GDM1 (cell line): ENCODE measurements at regions not wholly inside any gene's neighbourhood (a gene's known extent, or its start where the extent isn't known, plus 50 kb on each side); places are given as distances from the start of the nearest gene placed in this dataset.

Experiments used
- DNase-seq: peaks from one replicate; lab custom pipeline; 2025; lab: John Stamatoyannopoulos, UW

DNA sequence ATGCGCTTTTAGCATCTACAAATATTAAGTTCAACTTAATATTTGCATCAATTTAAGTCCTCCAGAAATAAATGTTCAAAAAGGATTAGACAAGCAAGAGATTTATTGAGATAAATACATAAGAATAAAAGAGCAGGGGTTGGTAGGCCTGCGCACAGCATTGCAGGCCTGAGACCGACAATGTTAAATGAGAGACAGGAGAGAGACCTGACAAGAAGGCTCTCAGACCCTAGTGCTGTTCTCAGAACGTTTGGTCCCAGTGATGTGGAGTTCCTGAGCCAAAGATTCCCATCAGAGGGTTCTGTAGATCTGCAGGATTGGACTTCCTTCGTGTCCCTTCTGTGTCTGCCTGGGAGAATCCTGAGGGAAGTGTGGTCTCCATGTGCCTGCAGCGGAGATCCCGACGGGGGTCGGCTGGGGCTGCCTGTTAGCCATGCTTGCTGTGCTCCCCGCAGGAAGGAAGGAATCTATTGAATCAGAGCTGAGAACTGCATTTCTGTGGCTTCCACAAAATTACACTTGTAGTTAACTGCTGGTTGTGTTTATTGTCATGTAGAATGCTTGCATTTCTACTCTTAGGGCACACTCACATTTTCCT is 369.9 kb upstream of the SLC10A2 start:
- DNase-seq = no peak

DNA sequence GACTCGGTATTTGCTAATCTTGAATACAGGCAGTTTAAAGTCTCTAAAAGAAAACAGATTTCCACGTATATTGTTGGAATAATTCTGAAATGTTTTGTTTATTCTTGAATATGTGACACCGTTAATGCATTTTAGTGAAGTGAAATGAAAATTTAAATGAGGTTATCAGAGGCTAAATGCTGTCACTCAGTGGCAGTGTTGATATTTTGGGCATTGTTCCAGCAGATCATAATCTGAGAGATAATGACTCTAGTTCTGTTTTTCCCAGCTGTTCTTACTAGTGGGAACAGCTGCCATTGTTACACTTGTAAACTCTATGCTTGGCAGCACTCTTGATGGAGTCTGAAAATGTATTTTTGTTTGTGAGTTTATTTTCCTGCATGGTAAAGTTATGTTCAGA is 365.6 kb upstream of the SLC10A2 start:
- DNase-seq = no peak

DNA sequence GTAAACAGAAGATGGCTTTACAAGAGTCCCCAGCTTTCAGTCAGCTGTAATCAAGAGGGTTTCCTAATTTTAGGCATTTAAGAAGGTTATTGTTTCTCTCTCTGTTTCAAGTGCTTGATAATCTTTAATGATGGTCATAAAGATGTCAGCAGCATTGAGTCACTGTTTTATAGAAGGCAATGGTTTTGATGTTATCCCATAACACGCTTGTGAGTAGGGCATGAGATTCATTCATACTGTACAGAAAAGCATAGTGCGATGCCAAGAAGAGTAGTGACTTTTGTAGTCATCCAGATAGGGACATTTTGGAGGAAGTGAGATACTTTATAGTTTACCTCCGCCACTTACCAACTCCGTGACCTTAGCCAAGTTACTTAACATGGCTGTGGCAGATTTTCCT is 364.2 kb upstream of the SLC10A2 start:
- DNase-seq = no peak

DNA sequence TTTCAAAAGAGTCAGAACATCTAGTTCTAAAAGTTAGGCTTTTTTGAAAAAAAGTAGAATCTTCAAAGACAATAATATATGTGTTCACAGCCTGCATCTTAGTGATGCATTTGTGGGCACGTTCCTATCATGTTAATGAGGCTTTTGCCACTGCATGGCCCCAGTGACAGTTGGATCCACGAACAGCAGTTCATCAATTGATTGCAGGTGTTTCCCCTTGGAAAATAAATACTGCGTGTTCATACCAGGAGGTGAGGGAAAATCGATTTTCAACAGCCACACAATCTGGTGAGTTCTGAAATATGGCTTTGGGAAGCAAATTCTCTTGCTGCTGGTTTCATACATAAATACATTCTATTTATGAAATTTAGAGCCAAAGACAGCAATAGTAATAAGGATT is 343.8 kb upstream of the SLC10A2 start:
- no peak for DNase-seq

DNA sequence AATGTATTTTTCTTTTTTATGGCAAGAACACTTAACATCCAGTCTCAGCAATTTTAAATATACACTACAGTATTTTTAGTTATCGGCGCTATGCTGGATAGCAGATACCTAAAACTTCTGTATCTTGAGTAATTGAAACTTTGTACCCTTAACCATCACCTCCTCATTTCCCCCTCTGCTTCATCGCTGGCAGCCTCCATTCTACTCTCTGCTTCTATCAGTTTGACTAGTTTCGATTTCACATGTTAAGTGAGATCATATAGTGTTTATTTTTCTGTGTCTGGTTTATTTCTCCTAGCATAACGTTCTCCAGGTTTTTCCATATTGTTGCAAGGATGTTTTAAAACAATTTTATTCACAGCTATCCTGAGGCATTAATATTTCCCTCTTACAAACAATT is 340.8 kb upstream of the SLC10A2 start:
- no peak for DNase-seq

DNA sequence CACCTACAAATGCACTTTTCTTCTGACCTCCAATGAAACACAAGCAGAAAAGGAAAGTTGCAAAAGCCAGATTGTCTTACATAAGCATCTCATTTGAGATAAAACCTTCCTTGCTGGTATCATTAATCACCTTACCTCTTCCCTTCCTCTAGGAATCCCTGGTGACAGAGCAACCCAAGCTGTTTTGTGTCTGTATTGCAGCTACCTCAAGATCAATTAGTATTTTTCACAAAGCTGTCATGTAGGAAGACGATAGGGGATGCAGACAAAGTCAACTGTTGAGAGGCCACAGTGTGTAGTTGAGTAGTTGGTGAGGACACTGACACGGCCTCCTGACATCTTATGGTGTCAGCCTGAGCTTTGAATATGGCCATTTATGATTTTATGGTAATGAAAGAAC is 339.1 kb upstream of the SLC10A2 start:
- no peak for DNase-seq

DNA sequence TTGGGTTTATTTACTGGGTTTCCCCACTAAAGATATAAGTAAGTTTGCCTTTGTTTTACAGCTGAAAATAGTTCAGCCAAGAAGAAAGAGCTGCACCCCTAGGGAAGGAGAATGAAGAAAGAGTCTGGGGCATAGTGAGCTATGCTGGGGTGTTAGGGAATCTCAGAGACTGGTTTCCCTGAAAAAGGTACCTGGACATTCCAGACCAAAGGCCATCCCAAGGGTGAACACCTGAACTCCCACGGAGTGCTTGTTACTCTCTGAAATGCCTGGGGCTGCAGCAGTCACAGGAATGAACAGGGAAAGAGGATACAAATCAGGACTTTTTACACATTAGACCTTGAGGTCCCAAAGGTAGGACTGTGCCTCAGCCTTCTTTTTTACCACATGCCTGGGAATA is 337.6 kb upstream of the SLC10A2 start:
- no peak for DNase-seq

DNA sequence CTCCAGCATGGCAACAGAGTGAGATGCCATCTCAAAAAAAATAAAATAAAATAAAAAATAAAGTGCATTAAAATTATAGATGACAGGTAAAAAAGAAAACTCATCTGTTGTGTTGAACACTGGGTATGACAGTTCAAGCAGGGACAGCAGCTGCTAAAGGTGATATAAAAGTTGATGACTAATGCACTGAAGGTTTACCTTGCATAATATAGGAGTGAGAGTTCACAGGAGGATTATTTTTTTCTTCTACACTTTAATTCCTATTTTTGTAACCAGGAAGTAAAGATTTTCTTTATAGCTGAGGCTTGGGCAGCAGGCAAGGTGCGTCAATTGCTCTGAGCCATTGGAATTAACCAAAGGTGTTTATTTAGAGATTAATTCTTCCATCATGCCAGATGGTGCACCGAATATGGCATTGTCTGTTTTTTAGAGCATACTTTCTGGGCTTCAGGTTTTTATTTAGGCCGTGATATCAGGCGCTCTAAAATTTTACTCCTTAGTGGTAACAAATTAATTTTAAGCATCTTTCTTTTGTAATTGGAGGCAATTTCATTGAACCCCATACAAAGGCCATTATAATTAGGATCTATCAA is 337.0 kb upstream of the SLC10A2 start:
- DNase-seq = no peak

DNA sequence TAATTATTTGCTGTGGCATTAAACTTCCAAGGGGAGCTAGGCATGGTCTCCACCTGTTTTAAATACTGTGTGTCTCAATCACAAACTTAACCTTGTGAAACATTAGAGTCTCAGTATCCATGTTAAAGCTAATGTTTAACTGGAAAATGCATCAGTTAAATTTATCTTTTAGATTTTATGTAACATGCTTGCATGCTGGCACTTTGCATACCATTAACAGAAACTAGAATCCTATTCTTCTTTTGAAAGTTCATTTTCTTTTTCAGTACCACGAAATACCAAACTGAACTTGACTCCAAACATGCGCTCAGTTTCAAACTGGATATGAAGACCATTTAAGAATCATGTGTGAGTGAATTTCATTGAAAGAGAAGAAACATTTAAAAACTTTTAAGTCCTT is 328.9 kb upstream of the SLC10A2 start:
- DNase-seq = no peak

DNA sequence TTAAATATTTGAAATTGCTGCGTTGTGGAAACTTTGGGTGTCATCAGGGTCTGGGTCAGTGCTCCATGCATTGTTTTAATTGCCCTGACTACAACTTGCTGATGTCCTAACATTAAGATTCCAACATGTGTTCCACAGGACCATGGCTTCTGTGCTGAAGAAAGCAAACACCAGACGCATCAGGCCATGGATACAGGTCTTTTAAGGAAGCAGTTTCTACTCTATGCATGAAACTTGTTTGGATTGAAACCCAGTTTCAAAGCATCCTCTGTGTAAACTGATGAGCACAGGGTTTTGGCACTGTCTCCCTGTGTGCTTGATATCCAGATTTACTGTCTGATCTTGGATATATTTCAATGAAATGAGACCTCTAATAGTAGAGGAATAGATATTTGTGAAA is 328.4 kb upstream of the SLC10A2 start:
- no peak for DNase-seq

DNA sequence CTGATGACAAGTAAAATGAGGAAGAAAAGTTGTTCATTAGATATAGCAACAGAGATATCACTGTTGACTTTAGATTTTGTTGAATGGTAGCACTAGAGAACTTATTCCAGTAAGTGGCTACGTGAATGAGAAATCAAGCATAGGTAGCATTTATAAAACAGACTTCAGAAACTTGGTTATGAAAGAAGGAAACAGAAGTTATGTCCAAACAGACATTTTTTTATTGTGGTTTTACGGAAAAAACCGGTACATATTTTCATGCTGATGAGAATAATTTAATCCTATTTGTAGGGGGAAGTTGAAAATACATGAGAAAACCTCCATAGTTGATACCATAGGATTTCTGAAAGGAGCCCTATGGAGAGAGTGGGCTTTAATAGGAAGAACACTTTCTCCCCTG is 325.7 kb upstream of the SLC10A2 start:
- no peak for DNase-seq

DNA sequence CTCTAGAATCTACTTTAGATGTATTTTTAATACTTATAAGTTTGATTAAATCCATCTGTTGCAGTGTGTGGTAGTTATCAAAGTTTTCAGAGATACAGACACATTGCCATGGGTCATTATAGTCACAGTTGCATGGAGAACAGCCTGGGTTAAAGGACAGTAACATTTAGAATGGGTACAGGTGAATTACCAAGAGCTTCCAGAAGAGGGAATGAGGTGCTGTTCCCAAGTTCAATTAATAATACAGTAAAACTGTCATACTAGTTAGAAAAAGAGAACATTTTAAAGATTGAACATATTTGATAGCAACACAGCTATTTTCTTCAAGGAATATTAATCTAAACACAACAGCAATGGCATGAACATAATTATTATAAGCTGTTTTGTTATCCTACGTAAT is 322.6 kb upstream of the SLC10A2 start:
- DNase-seq = no peak

DNA sequence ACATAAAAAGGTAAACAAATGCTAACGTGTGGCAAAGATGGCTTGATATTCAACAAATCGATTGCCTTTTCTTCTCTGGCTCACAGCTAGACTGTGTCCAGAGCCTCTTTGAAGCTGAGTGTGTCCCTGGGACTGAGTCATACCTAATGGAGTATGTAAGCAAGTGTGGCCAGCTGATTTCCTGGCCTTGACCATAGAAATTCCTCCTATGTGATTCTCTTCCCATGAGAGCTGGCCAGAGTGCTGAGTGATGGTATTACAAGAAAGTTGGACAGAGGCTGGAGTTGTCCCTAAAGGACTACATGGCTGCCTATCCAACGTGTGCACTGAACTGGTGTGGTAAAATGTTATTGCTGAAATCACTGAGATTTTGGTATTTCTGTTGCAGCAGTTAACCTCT is 320.1 kb upstream of the SLC10A2 start:
- no peak for DNase-seq

DNA sequence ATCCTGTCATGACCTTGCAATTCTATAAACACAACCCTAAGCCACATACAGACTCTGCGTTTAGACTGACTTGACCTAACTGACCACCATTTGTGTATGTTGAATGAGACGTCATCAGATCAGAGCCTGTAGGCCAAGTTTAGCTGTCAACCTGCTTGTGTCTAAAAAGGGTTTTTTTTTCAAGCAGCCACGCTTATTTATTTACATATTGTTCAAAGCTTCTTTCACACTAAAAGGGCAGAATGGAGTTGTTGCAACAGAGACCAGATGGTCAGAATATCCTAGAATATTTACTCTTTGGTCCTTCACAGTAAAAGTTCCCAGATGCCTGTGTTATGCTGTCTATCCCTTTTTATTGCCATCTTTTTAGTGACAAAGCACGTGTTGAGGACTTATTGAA is 307.7 kb upstream of the SLC10A2 start:
- no peak for DNase-seq

DNA sequence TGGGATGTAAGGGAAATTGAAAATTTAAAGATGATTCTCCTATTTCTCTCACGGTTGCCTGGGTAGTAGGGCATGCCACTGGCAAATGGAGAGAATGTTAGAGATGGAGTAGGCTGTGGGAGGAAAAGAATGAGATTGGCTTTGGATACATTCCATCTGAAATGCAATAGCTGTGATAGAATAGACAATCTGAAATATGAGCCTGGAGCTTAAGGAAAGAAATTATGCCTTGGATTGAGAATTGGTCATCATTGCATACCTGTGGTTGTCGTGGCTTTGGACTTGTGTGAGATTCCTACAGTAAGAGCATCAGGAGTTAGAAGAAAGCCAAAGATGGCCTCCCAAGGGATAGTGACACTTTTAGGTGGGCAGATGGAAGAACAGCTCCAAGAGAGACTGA is 305.1 kb upstream of the SLC10A2 start:
- DNase-seq = no peak

DNA sequence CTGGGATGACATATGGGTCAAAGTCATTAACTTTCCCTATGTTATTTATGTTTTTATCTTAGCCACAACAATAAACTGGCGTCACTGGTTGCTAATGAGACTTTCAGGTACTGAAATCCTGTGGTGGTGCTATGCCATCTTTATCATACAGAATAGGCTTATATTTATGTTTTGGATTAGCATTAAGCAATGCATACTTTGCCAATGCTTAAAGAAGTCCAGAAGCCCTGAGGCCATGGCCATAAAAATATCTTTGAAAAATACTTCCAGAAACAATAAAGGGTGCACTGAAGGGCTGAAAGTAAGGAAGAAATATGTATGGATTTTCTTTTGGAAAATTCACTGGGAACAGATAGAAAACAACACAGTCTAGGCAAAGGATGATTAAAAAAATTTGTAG is 304.6 kb upstream of the SLC10A2 start:
- DNase-seq = no peak

DNA sequence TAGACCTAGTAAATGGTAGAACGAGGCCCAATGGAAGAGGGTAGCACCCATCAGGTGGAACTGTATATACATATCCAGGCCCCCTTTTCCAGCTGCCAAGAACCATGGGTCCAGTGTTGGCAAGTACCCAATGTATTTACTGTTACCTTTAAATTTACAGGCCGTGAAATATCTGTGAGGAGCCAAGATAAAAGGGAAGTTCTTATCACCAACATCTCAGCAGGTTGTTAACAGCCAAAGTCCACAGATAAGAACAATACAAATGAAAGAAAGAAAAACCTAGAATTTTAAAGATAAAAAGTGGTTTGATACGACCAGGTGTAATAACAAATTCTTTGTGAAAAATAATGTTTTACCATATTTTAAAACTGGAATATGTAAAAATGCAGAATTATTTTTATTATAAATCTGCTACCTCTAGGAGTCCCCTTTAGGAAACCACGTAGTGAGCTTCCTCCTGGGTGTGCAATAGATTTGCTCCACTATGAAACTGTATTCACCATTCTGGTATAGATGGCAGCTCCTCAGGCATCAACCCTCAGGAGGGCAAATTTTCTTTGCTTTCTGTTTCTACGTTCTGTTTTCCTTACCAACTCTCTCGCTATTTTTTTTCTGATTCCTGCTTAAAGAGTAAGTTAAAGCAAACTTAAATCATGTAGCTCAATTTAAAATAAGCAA is 292.2 kb upstream of the SLC10A2 start:
- DNase-seq = no peak

DNA sequence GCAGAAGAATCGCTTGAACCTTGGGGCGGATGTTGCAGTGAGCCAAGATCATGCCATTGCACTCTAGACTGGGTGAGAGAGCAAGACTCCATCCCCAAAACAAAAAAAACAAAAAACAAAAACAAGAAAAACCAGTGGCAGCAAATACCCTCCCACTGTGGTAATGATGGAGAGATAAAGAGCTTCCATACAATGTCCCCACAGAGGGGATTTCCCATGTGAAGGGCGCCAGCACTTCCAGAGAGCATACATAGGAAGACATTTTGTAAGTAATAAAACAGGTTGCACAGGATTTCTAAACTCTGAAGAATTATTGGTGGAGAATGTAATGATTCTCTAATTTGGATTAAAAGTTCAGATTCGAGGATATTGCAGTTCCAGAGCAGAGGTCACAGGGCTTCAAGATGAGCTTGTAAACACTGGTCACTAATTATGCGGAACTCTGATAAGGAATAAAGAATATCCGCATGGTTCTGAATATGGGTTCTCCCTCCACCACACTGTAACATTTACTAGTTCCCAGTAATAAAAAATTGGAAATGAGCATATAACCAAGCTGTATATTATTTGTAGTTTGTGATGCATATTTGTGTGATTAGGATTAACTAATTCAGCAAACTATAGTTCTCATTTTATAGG is 290.1 kb upstream of the SLC10A2 start:
- DNase-seq = no peak

DNA sequence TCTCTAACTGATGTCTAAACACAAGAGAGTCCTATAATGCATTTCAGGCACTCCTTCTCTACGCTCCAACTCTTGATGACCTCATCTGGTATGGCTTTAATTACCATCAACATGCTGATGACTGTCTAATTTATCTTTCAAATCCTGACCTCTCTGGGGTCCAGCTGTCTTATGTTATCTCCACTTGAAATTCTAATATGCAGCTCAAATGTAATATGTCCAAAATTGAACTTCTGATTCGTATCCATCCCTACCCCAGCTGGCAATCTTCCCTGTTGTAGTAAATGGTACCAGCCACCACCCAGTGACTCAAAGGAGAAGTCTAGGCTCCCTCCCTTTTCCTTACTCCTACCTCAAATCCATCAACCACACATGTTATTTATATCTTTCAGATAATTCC is 288.0 kb upstream of the SLC10A2 start:
- no peak for DNase-seq

DNA sequence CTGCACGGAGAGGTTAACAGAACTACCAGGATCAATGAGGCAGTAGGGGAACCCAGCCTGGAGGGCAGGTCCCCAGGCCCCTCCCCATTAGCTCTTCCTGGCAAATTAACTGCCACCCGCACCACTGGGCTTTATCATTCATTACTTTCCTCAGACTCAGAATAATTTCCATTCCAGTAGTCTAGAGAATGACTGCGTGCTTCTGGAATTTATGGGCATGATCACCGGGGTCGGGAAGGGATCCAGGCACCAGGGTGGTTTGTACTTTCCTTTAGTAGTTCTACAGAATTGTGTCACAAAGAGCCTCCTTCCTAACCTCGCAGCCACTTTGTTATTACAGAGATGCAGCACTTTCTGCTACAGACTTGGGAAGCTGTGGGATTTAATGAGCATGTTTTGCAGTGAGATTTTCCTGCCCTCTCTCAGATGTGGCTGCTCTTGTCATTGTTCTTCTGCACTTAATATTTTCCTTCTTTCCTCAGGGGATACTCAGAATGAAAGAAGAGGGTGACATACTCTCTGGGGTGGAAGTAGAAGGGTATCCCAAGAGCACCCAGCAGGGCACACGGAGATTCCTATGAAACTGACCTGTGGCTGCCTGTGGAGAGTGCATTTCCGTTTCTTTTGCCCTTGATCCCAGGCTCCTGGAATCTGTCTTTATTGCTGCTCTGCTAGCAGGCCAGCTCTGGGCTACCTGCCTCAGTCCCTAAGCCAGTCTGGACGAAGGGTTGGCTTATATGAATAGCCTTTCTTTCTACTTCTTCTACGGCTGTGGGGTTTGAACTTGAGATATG is 285.0 kb upstream of the SLC10A2 start:
- DNase-seq = no peak

DNA sequence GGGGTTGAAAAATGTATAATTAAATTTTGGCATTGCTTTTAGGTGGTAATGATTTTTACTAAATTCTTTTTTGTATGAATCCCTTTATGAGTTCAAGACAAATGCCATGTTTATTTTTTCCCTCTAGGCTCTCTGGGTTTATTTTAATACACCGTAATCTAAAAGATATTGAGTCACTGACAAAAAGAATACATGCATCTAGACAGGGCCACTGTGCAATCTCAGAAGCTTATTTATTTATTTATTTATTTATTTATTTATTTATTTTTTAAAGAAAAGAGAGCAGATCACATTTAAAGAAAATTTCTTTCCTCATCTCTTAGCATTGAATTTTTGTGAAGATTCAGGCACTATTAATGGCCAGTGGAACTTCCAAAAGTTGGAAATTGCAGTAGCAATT is 283.9 kb upstream of the SLC10A2 start:
- no peak for DNase-seq

DNA sequence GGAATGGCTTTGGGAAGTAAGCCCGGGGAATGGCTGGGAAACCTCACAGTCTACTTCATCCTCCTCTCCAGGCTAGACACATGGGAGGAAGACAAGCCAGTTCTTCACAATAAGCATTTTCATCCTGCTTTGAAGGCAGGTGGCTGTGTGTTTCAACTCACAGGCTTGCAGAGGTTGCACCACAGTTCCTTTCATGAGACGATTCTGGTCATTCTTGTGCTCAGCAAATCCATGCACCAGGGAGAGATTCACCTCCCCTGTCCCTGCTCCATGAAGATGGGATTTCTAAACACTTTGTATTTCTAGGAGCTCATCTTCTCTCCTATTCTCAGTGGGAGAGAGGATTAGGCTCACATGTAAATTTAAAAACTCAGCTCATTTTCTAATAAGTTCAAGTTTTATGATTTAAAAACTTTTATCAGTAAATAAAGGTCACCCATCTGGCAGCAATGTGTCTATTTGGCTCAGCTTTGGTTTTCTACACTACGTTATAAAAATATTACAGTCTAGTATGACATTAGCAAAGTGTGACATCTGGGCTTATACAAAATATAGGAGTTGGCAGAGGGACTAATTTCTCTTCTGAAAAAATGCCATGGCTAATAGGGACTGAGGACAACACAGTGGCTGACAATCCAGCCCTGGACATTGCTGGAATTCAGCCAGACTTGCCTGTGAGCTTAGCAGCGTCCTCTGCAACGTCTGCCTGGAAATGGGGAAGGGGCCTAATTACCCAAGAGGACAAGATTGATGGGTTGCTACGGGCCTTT is 283.2 kb upstream of the SLC10A2 start:
- DNase-seq = no peak
